Stimulated activated naive CD8-positive, alpha-beta T cell treated with anti-CD3 and anti-CD28 coated beads, Interleukin-15, Interleukin-2, amounts not matched to agents 100 U/mL and 50 U/mL, for 24 hours (primary cell): ENCODE measurements at regions not wholly inside any gene's neighbourhood (a gene's known extent, or its start where the extent isn't known, plus 50 kb on each side); places are given as distances from the start of the nearest gene placed in this dataset.

Experiments used
- ATAC-seq: fragments of 150-1000 bp; cut with Tn5 transposase; one replicate; pipeline ENCODE4 v1.10.0; 2021
- DNase-seq: peaks from one replicate; pipeline ENCODE4 v3.0.0; 2021

DNA sequence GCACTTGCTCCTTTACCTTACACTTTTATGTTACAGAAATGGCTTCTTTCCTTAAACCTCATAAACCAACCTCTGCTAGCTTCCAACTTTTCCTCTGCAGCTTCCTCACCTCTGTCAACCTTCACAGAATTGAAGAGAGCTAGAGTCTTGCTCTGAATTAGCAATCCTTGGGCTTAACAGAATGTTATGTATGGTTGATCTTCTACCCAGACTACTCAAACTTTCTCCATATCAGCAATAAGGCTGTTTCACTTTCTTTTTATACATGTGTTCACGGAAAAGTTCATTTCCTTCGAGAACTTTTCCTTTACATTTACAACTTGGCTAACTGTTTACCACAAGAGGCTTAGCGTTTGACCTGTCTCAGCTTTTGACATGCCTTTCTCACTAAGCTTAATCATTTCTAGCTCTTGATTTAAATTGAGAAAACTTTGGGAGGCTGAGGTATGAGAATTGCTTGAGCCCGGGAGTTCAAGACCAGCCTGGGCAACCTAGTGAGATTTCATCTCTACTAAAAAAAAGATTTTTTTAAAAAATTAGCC, 207.3 kb downstream of the BMP7 start:
- ATAC-seq (no peak), DNase-seq (no peak)

DNA sequence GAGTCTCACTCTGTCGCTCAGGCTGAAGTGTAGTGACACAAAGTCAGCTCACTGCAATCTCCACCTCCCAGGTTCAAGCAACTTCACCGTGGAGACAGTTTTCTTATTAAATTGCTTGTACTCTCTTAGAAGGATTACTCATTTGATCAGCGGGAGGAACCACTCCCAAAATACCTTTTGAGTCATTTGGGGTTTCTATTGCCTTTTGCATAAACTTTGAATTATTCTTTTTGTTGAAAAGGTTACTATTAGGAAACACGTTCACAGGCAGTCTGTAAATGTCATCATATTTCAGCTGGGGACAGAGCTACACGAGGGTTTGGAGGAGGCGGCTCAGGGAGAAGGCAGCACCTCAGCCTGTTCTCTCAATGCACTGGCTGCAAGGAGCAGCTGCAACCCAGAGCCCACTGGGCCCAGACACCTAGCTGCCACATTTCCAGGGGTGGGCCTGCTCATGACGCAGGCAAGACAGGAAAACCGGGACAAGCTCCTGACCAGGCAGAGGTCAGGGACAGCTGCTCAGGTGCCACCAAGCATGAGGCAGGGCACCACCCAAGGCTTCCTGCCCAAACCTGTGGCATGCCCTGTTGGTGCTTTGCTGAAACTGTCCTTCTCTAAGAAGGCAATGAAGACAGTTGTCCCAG, 205.9 kb downstream of the BMP7 start:
- ATAC-seq (no peak), DNase-seq (no peak)

DNA sequence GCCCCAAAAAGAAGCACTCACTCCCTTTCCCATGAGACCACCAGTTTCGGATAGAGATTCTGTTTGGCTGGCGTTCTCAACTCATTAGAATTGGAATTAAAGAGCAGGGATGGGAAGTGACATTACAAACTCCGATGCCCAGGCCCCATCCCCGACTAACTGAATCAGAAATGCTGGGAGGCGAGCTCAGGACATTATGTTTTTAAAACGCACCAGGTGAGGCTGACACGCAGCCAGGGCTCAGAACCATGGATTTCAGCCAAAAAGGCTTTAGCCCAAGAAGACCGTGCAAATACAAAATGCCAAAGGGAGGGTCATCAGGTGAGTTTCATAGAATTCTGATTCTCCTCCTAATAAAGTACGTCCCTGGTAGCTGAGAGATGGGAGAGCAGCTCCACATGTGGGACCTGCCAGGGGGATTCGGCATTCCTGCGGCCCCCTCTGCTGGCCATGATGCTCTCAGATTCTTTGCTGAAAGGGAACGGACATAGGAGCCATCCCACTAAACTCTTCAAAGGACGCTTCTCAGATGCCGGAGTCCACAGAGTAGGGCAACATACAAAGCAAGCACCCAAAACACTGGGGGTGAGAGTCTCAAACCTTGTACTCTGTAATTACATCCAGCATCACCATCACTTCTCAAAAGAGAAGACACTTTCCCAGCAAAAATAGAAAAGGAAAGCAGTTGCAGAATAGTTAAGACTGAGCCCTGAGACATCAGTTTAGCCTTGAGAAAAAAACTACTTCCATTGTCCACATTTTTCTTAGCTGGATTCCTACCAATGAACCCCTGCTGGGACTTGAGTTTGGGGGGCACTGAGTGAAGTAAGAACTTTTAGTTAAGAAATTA, 205.2 kb downstream of the BMP7 start:
- no peak for DNase-seq
- no peak for ATAC-seq

DNA sequence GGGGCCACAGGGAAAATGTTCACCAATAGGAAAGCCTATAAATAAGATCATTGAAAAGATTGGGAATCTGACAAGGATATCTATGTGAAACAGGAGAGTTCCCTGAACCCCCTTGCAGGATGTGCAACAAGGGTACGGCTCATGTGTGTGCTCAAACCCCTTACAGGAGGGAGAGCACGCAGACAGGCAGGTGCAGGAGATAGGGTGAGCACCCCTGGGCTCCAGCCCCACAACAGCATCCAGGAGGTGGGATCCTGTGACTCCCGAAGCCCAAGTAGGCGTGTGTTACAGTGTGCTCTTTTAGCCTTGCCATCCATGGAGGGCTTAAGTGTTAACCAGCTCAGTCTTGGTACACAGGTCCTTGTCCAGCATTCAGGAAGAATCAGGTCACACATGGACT, 204.2 kb downstream of the BMP7 start:
- ATAC-seq (no peak), DNase-seq (no peak)

DNA sequence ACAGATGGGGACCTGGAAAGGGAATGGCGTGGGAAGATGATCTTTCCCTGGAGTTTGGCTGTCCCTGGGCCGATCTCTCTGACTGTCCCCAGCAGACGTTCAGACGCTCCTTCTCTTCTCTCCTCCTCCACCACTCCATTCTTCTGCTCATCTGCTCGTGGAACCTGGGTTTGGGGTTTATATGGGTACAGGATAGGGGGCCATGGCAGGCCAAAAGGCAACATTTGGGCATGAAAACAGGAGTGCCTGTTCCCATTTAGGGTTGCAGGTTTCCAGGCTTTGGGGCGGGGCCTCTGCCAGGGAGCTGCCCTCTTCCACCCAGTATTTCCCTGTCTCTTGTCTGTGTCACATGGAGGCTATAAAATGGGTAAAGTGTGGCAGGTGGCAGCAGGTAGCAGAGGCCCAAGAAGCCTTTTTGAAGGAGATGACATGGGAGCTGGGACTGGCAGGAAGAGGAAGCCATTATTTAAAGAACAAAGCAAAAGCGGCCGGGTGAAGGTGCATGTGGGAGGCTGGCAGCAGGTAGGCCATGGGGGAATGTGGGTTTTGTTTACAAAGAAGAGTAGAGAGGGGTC, 203.7 kb downstream of the BMP7 start:
- DNase-seq = no peak
- ATAC-seq = no peak

- ATAC-seq = no peak
- no peak for DNase-seq
Measured at GRCh38 chr20:57064836-57065235, 201.6 kb downstream of the BMP7 start.

- DNase-seq = no peak
- ATAC-seq = no peak
Measured at GRCh38 chr20:57065646-57066045, 200.8 kb downstream of the BMP7 start.

DNA sequence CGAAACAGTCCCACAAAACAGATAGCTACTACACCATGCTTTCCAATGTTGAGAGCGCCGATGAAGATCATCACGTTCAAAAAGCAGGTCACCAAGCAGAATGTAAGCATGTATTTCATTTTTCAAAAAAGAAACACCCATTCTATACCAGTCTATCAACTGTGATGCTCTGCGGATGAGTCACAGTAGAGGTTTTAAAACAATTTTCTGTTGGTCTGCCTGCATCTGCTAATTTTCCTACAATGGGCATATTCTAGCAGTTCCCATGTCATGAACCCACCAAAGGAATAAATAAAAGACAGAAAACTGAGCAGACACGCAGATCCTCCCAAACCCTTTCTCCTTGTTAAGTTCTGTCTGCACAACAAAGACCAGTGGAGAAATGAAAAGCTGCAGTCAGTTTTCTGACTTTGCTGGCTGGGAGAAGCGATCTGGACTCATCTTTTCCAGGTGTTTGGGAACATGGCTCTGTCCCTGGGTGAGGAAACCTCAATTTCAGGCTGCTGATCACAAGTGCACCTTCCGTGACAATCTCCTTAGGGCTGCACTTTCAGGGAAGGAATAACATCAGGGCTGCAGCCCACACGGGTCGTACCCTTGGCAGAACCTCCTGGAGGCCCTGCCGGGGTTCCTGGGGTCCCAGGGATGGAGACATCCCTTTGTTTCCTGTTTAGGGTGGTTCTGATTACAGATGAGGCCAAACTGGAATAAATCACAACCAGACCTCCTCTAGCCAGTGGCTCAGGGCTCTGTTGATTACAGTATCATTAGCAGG, 200.1 kb downstream of the BMP7 start:
- no peak for DNase-seq
- no peak for ATAC-seq

GRCh38 chr20:57069442-57069841, 197.0 kb downstream of the BMP7 start:
- ATAC-seq (no peak), DNase-seq (no peak)

DNA sequence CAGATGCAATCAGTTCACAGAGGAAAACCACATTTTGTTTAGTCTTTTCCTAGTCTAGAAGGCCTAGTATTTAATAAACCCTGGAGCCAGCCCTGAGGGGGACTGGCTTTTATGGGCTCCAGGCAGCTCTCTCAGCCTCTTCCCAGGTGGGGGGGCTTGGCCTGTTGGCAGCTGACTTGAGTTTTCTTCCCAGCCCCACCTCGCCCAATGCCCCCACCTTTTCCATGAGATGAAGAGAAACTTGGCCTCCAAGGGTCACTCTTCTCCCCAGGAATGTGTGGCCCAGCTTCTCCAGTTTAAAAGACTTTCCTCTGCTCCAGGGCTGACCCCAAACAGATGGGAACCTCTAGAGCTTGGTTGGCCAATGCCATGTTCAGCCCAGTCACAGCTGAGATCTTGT, 196.1 kb downstream of the BMP7 start:
- DNase-seq (no peak), ATAC-seq (no peak)

- DNase-seq = no peak
- no peak for ATAC-seq
Measured at GRCh38 chr20:57071283-57071731, 195.1 kb downstream of the BMP7 start.

GRCh38 chr20:57071954-57072583, 194.4 kb downstream of the BMP7 start:
- ATAC-seq (no peak), DNase-seq (no peak)

DNA sequence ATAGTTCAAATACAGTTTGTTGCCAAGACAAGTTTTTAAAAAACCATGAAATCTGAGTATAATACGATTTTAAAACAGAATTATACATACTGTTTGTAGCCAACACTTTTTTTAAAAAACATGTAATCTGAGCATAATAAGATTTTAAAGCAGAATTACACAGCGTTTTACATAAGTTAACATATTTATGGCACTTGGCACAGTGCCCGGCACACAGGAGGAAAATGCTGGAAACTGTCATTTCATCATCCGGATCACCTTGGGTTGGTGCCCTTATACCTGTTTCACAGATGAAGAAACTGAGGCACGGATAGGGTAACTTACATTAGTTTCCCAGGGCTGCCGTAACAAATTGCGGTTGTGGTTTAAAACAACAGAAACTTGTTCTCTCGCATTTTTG, 193.0 kb downstream of the BMP7 start:
- no peak for ATAC-seq
- DNase-seq = no peak

GRCh38 chr20:57074386-57074785, 192.1 kb downstream of the BMP7 start:
- ATAC-seq = no peak
- DNase-seq = no peak

DNA sequence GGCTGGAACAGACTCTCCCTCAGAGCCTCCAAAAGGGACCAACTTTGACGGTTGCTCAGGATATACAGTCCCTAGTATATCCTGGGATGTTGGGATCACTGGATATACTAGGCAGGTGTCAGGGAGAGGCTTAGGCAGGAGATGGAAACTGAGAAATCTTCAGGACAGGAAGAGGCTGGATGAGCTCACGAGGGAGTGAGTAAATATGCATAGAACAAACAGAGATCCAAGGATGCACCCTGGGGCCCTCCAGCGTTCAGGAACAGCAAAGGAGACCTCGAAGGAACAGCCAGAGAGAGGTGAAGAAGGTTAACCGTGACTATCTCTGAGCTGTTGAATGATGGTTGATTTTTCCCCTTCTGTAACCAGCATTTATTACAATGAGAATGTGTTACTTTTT, 191.3 kb downstream of the BMP7 start:
- no peak for ATAC-seq

GRCh38 chr20:57075603-57076002, 190.8 kb downstream of the BMP7 start:
- ATAC-seq (no peak), DNase-seq (no peak)

More for the DNA sequence above, 191.3 kb downstream of the BMP7 start:
- no peak for DNase-seq

DNA sequence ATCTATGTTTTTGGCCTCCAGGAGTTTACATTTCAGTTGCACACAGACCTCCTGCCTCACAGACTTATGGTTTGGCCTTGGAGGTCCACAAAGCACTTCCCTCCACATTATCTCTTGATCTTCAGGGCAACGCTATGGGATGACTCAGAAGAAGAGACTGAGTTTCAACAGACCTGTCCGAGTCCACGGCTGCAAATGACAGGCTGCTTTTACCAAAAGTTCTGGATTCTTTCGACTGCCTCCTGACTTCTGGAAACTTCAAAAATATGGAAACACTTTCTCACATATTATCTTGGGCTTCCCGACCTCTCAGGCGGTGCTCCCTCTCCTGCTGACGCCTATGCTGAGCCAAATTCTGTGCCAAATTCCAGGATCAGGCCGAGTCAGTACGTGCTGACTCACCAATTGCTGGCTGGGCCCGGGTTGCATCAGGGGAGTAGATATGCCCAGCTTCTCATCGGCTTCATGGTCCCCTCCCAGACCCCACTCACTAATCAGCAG, 190.2 kb downstream of the BMP7 start:
- ATAC-seq = no peak
- DNase-seq = no peak

- no peak for DNase-seq
- ATAC-seq = no peak
Measured at GRCh38 chr20:57076951-57077350, 189.5 kb downstream of the BMP7 start.

- no peak for ATAC-seq
- no peak for DNase-seq
Measured at GRCh38 chr20:57078116-57078515, 188.3 kb downstream of the BMP7 start.

DNA sequence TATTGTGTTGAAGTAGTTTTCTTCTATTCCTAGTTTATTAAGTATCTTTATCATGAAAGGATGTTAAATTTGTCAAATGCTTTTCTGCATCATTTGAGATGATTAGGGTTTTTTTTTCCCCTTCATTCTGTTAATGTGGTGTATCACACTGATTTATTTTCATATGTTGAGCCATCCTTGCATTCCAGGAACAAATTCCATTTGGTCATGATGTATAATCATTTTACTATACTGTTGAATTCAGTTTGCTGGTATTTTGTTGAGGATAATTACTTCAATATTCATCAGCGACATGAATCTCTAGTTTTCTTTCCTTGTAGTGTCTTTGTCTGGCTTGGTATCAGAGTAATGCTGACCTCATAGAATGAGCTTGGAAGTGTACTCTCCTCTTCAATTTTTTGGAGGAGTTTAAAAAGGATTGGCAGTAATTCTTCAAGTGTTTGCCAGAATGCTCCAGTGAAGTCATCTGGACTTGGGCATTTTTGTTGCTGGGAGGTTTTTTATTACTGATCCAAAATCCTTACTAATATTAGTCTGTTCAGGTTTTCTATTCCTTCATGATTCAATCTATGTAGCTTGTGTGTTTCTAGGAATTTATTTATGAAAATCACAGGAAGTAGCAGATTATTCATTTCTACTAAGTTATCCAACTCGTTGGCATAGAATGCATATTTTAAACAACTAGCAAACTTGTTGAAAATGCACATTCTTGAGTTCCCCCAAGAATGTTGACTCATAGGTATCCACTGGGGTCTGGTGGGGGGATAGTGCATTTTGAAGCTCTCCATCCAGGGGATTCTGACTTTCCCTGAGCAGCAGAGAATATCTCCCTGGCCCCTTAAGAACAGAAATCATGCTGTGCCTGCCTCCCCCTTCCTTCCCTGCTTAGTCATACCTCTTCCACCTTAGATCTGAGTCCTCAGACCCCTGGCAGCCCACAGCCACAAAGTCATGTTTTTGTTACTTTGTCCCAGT, 187.1 kb downstream of the BMP7 start:
- DNase-seq (no peak), ATAC-seq (no peak)
